ENCODE measurements at regions not wholly inside any gene's neighbourhood (a gene's known extent, or its start where the extent isn't known, plus 50 kb on each side); places are given as distances from the start of the nearest gene placed in this dataset.

GRCh38 chr4:62377700-62378099 is 1177.6 kb downstream of the ADGRL3 start:
- DNase-seq (ENCODE audit: low read depth in 2 of 2), result no peak

- DNase-seq (ENCODE audit: low read depth in 2 of 2), result no peak
Observed at GRCh38 chr4:62377245-62377644, 1177.1 kb downstream of the ADGRL3 start.

GRCh38 chr4:62366939-62367338 is 1166.8 kb downstream of the ADGRL3 start:
- DNase-seq (ENCODE audit: low read depth in 2 of 2), result no peak

DNA sequence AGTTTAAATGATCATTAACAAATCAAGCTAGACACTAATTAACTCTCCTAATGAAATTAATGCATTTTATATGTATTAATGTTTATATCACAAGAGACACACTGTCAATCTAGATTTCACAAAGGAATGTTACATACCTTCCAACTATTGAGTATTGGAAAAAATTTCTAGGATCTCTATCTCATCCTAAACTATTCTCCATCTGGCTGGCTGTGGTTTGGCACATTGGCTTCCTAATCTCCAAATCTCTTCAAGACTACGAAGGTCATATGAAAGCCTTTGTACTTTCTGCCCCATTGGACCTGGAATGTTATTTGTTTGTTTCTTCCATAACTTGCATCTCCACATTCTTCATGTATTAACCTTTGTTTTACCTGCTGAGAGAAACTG is 1160.0 kb downstream of the ADGRL3 start:
- no peak for DNase-seq (ENCODE audit: low read depth in 2 of 2)

DNA sequence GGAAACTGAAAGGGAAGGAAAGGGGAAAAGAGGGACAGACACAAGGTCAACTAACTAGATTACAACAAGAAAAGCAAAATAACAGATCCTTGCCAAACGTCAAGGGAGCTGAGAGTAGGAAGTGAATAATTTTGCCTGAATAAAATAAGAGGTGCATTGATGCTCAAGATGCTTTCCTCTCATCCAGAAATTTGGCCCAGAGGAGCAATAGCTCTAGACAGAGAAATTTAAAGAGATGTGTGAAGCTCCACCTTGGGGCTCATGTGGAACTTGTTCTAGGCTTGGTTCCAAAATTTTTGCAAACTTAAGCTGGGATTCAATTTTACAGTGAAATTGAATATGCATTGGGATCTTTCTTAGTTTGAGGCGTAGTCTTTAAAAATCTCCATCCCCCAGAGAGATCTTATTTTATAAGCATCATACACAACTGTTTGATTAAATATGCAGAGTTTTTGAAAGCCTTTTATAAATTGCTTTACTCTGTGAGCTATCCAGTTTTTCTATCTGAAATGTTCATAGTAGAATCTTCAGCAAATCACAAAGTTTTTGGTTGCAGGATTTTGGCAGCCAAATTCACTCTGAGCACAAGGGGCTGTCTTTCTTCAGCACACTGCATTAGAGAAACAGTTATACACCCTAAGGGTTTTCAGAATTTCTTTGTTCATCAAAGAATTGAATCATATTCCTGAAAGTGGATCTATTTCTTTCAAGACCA is 1159.5 kb downstream of the ADGRL3 start:
- no peak for DNase-seq (ENCODE audit: low read depth in 2 of 2)

GRCh38 chr4:62344915-62345314 is 1144.8 kb downstream of the ADGRL3 start:
- DNase-seq (ENCODE audit: low read depth in 2 of 2), result no peak

DNA sequence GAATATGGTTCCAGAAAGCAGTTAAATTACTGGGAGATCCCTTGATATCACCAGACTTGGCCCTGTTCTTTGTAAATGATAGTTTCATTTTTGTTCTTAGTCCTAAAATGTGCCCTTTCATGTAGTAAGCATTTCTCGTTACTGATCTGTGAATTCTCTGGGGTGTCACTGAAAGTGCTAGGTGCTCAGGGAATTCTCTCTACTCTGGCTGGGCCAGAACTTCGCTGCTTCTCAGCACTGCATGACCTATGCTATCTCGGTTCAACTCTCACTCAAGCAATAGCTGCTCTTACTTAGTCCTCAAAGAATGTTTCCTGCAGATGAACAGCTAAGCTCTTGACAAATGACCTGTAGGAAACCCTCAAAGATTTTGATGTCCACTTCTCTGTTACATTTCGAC is 1144.3 kb downstream of the ADGRL3 start:
- no peak for DNase-seq (ENCODE audit: low read depth in 2 of 2)

- no peak for DNase-seq (ENCODE audit: low read depth in 2 of 2)
Observed at GRCh38 chr4:62342346-62342745, 1142.2 kb downstream of the ADGRL3 start.

GRCh38 chr4:62328526-62328925 is 1128.4 kb downstream of the ADGRL3 start:
- no peak for DNase-seq (ENCODE audit: low read depth in 2 of 2)

DNA sequence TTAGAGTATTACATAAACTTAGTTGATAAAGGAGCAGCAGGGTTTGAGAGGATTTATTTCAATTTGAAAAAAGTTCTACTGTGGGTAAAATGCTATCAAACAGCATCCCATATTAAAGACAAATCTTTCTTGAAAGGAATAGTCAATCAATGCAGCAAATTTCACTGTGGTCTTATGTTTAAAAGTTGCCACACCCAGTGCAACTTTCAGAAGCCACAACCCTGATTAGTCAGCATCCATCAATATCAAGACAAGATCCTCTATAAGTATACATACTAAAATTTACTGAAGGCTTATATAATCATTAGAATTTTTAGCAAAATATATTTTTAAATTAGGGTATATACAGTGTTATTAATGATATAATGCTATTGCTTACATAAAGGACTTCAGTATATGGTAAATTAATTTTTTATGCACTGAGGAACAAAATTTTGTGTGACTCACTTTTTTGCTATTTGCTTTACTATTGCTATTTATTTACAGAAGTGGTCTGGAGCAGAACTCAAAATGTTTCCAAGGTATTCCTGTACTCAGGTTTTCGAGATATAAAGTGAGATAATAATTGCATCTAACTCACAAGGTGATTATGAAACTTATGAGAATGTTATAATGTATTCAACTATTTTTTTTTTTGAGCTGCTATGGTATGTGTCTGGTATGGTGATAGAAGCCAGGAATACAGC is 1127.6 kb downstream of the ADGRL3 start:
- DNase-seq (ENCODE audit: low read depth in 2 of 2), result no peak

GRCh38 chr4:62324215-62324614 is 1124.1 kb downstream of the ADGRL3 start:
- no peak for DNase-seq (ENCODE audit: low read depth in 2 of 2)

DNA sequence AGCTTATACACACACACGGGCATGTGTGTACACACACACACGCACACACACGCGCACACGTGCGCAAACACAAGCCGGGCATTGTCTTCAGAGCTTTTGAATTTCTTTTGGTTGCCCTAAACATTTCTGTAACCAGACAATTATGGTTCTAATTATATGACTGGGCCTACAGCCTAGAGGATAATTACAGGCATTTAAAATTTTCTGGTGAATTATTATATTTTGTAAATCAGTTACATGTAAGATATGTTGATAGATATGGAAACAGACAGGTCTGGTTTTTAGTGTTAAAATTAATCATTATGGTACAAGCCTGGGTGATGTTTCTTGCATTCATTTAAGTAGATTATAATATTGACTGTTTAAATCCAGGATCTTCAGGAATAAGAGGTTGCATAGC is 1120.5 kb downstream of the ADGRL3 start:
- no peak for DNase-seq (ENCODE audit: low read depth in 2 of 2)

DNA sequence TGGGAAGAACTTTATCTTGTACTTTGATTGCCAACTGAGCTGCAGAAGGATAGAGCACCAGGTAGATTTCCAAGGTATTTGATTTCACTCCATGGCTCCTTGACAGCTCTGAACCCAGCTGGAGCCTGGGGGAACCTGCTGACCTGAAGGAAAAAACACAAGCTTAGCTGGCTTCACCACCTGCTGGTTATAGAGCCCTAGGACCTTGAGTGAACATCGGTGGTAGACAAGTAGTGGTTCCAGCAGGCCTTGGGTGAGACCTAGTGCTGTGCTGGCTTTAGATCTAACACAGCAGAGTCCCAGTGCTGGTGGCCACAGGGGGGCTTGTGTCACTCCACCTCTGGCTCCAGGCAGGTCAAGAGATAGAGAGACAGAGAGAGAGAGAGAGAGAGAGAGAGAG is 1102.6 kb downstream of the ADGRL3 start:
- DNase-seq (ENCODE audit: low read depth in 2 of 2), result no peak

DNA sequence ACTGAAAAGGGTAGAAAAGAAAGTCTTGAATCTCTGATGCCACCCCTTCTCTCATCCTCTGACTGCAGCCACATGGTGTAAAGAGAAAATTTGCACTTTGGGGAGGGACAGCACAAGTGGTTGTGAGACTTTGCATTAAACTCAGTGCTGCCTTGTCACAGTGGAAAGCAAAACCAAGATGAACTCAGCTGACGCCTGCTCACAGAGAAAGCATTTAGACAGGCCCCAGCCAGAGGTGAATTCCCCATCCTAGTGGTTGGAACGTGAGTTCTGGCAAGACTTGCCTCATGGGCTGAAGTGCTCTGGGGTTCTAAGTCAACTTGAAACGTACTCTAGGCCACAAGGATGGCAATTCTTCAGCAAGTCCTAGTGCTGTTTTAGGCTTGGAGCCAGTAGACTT is 1101.4 kb downstream of the ADGRL3 start:
- DNase-seq (ENCODE audit: low read depth in 2 of 2), result no peak

- DNase-seq (ENCODE audit: low read depth in 2 of 2), result no peak
Observed at GRCh38 chr4:62293551-62293950, 1093.4 kb downstream of the ADGRL3 start.

GRCh38 chr4:62292911-62293310 is 1092.8 kb downstream of the ADGRL3 start:
- no peak for DNase-seq (ENCODE audit: low read depth in 2 of 2)

DNA sequence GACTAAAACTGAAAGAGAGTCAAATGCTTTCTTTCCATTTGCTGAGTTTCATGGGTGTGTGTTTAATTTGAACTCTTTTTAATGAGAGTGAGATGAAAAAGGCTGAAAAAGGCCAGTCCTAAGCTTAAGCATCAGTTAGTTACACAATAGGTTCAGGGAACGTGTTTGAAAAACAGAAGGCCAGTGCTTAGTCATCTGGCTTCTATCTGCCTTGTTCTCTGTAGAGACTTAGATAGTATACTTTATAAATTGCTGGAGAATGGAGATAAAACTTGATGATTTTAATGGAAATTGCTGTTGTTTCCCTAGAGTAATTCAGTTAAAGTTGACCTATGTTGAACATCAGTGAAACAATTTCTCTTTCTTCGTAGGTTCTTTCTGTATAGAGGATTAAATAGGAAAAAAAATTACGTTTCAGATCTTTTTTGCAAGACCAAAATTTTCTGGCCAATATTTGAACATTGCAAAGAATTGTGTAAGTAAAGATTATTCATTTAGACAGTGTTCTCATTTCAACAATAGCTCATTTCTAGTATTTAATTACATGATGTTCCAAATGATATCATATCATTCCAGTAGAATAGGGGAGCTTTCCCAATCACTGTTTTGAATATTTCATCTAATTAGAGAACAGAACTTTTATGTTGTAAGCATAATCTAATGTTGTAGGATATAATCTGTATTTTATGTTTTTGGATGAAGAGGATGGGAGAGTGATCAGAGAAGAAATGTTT is 1088.8 kb downstream of the ADGRL3 start:
- no peak for DNase-seq (ENCODE audit: low read depth in 2 of 2)

GRCh38 chr4:62285026-62285425 is 1084.9 kb downstream of the ADGRL3 start:
- DNase-seq (ENCODE audit: low read depth in 2 of 2), result no peak

- DNase-seq (ENCODE audit: low read depth in 2 of 2), result no peak
Observed at GRCh38 chr4:62279689-62280088, 1079.6 kb downstream of the ADGRL3 start.

DNA sequence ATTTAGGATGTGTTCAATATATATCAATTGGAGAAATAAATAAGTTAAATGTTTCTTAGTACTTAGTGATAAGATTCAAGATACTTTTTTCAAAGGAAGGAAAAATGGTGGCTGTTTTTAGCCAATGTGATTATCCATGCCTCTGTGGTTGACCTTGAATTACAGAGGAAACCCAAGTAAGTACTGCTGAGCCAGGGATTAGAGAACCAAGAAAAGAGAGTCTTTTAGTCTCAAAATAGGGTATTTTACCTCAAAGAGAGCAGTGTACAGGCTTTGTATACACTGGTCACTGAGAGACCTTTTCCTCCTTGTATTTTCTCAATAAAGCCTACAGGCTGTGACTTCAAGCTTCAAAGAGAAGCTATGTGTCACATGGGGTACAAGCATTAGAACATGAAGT is 1075.3 kb downstream of the ADGRL3 start:
- DNase-seq (ENCODE audit: low read depth in 2 of 2), result no peak

DNA sequence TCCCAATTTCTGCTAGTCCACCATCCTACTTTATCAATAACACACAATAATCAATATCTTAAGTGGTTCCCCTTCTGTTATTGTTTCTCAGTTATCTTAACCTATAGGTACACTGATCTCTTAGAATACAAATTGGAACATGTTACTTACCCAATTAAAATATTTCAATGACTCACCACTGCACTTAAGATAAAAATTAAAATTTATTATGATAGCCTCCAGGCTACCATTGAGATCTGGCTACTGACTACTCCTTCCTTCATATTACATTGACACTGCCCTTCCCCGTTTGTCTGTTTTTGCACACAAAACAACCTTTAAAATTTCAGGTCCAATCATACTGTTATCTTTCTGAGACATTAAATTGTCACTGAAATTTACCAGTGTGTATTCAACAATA is 1074.7 kb downstream of the ADGRL3 start:
- DNase-seq (ENCODE audit: low read depth in 2 of 2), result no peak

DNA sequence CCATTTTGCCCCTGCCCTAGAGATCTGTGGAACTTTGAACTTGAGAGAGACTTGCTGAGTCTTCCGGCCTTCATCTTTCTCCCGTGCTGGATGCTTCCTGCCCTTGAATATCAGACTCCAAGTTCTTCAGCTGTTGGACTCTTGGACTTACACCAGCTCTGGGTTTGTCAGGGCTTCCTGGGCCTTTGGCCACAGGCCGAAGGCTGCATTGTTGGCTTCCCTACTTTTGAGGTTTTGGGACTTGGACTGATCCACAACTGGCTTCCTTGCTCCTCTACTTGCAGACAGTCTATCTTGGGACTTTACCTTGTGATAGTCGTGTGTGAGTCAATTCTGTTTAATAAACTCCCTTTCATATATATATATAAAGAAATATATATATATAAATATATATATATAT is 1071.0 kb downstream of the ADGRL3 start:
- DNase-seq (ENCODE audit: low read depth in 2 of 2), result no peak

- DNase-seq (ENCODE audit: low read depth in 2 of 2), result no peak
Observed at GRCh38 chr4:62269918-62270317, 1069.8 kb downstream of the ADGRL3 start.

Data from fibroblast of skin of left biceps (primary cell).